ENCODE measurements at regions not wholly inside any gene's neighbourhood (a gene's known extent, or its start where the extent isn't known, plus 50 kb on each side); places are given as distances from the start of the nearest gene placed in this dataset.

DNA sequence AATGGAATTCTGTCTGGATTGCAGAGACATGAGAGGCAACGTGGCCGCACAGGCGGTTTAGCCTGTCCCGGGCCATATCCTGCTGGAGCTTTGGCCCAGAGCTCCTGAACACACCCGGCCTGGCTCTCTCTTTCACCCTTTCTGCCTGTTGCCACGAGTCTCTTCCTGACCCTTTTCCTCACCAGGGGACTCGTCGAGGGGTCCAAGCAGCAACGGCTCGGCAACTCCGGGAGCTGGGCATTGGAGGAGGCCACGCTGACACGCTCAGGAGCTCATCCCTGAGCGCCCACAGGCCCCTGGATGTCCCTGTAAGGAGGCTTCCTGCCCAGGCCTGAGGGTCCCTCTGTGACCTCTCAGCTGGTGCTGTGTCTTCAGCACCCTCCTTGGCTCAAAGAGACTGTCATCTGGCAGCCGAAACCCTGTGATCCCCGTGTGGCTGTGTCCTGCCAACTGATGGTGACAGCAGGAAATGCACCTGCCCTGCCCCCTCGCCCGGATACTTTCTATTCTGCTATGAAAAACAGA lies 103.8 kb downstream of the RNASET2 start:
- Histone ChIP-seq H4K20me1 (ENCODE audit: insufficient read depth, low read length) (no peaks in the 10 kb centered on the region), H3K27me3 (ENCODE audit: control insufficient read depth in 1 of 2, insufficient read depth in 2 of 2, low read length in 2 of 2) (no peaks in the 10 kb centered on the region), H3K27ac (ENCODE audit: extremely low read length, insufficient read depth, low read length) (no peak overlapping the region), H3K4me3 (replicated peaks in 1 of 3; ENCODE audit: insufficient read depth in 1 of 3, low read depth in 2 of 3, low read length in 3 of 3) (no peak overlapping the region), H3K36me3 (replicated peaks in 1 of 2; ENCODE audit: control insufficient read depth in 1 of 2, insufficient read depth in 2 of 2, low read length in 2 of 2) (no peaks in the 10 kb centered on the region), H3K4me2 (ENCODE audit: low read depth, low read length) (no peak overlapping the region), H3K79me2 (ENCODE audit: insufficient read depth, low read length) (no peaks in the 10 kb centered on the region), H3K4me1 (ENCODE audit: insufficient read depth, low read length) (no peaks in the 10 kb centered on the region), H3K9ac (ENCODE audit: insufficient read depth, low read depth, low read length) (no peak overlapping the region), H3K9me3 (ENCODE audit: low read length) (no peaks in the 10 kb centered on the region), H2AFZ (ENCODE audit: low read length) (no peak overlapping the region)
- no peak for TF ChIP-seq CENPX (CRISPR knock-in tag; IDR thresholded peaks at IDR 0.05)
- TF ChIP-seq, protein P1, sequence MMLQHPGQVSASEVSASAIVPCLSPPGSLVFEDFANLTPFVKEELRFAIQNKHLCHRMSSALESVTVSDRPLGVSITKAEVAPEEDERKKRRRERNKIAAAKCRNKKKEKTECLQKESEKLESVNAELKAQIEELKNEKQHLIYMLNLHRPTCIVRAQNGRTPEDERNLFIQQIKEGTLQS (CRISPR knock-in tag; IDR thresholded peaks at IDR 0.05), result no peak
- TF ChIP-seq ZNF101 (CRISPR knock-in tag; IDR thresholded peaks at IDR 0.05; ENCODE audit: borderline replicate concordance, low read depth), result no peak
- no peak for TF ChIP-seq ZNF761 (CRISPR knock-in tag; conservative IDR thresholded peaks at IDR 0.05)
- no peak for TF ChIP-seq RARA (CRISPR knock-in tag; IDR thresholded peaks at IDR 0.05)
- TF ChIP-seq ZNF709 (CRISPR knock-in tag; IDR thresholded peaks at IDR 0.05), result no peak
- TF ChIP-seq, protein P2, sequence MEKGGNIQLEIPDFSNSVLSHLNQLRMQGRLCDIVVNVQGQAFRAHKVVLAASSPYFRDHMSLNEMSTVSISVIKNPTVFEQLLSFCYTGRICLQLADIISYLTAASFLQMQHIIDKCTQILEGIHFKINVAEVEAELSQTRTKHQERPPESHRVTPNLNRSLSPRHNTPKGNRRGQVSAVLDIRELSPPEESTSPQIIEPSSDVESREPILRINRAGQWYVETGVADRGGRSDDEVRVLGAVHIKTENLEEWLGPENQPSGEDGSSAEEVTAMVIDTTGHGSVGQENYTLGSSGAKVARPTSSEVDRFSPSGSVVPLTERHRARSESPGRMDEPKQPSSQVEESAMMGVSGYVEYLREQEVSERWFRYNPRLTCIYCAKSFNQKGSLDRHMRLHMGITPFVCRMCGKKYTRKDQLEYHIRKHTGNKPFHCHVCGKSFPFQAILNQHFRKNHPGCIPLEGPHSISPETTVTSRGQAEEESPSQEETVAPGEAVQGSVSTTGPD (CRISPR knock-in tag; IDR thresholded peaks at IDR 0.05), result no peak
- TF ChIP-seq ZNF556 (CRISPR knock-in tag; IDR thresholded peaks at IDR 0.05; ENCODE audit: borderline replicate concordance), result no peak
- no peak for TF ChIP-seq ETV6 (CRISPR knock-in tag; conservative IDR thresholded peaks at IDR 0.05)
- TF ChIP-seq, protein P3, sequence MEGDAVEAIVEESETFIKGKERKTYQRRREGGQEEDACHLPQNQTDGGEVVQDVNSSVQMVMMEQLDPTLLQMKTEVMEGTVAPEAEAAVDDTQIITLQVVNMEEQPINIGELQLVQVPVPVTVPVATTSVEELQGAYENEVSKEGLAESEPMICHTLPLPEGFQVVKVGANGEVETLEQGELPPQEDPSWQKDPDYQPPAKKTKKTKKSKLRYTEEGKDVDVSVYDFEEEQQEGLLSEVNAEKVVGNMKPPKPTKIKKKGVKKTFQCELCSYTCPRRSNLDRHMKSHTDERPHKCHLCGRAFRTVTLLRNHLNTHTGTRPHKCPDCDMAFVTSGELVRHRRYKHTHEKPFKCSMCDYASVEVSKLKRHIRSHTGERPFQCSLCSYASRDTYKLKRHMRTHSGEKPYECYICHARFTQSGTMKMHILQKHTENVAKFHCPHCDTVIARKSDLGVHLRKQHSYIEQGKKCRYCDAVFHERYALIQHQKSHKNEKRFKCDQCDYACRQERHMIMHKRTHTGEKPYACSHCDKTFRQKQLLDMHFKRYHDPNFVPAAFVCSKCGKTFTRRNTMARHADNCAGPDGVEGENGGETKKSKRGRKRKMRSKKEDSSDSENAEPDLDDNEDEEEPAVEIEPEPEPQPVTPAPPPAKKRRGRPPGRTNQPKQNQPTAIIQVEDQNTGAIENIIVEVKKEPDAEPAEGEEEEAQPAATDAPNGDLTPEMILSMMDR (CRISPR knock-in tag; IDR thresholded peaks at IDR 0.05), result no peak
- TF ChIP-seq ZNF777 (CRISPR knock-in tag; IDR thresholded peaks at IDR 0.05), result no peak
- no peak for TF ChIP-seq NFKB2 (CRISPR knock-in tag; IDR thresholded peaks at IDR 0.05; ENCODE audit: borderline replicate concordance)
- no peak for TF ChIP-seq ZHX1 (CRISPR knock-in tag; IDR thresholded peaks at IDR 0.05; ENCODE audit: low read depth)
- no peak for TF ChIP-seq ZFAT (CRISPR knock-in tag; conservative IDR thresholded peaks at IDR 0.05)
- no peak for TF ChIP-seq ZNF672 (CRISPR knock-in tag; IDR thresholded peaks at IDR 0.05)
- BruUV-seq (replicated peaks), result no TSS peak
- CTCF ChIA-PET (ENCODE audit: low intra/inter-chr PET ratio, low total read pairs), result no interaction called here
- WGBS (ENCODE audit: low lambda C conversion rate), result 70% methylated on average over 17 of the region's 18 CpGs
- POLR2A ChIA-PET, result no interaction called here
- intact Hi-C loops (cut with micrococcal nuclease; ENCODE audit: unreplicated experiment), result no loop called here
- in situ Hi-C loops (cut with HindIII; ENCODE audit: extremely low pct_ligation_motif_present, low pct_unique_long_range_greater_than_20kb), result no loop called here
- FAIRE-seq (no peak), ATAC-seq (peak; percentile 41; the same call in 2 of the 3 replicates), DNase-seq (ENCODE audit: low spot score) (no peak)

Data from HepG2 (cell line).